ENCODE measurements at regions not wholly inside any gene's neighbourhood (a gene's known extent, or its start where the extent isn't known, plus 50 kb on each side); places are given as distances from the start of the nearest gene placed in this dataset.

GRCh38 chr3:162015856-162016255 is 519.2 kb downstream of the OTOL1 start:
- no peak for DNase-seq

GRCh38 chr3:162019817-162020216 is 523.2 kb downstream of the OTOL1 start:
- no peak for DNase-seq

- DNase-seq = no peak
Observed at GRCh38 chr3:162021206-162021605, 524.6 kb downstream of the OTOL1 start.

GRCh38 chr3:162022911-162023310 is 526.3 kb downstream of the OTOL1 start:
- no peak for DNase-seq

- DNase-seq = no peak
Observed at GRCh38 chr3:162029736-162030135, 533.1 kb downstream of the OTOL1 start.

- DNase-seq = no peak
Observed at GRCh38 chr3:162034368-162034767, 537.8 kb downstream of the OTOL1 start.

- no peak for DNase-seq
Observed at GRCh38 chr3:162041622-162042021, 545.0 kb downstream of the OTOL1 start.

- no peak for DNase-seq
Observed at GRCh38 chr3:162052636-162053035, 556.0 kb downstream of the OTOL1 start.

GRCh38 chr3:162072656-162073164 is 576.1 kb downstream of the OTOL1 start:
- DNase-seq = no peak

- DNase-seq = no peak
Observed at GRCh38 chr3:162073422-162073975, 576.9 kb downstream of the OTOL1 start.

GRCh38 chr3:162077108-162077507 is 580.5 kb downstream of the OTOL1 start:
- DNase-seq = no peak

GRCh38 chr3:162082516-162082915 is 585.9 kb downstream of the OTOL1 start:
- no peak for DNase-seq

- no peak for DNase-seq
Observed at GRCh38 chr3:162087361-162087760, 590.8 kb downstream of the OTOL1 start.

- DNase-seq = no peak
Observed at GRCh38 chr3:162092751-162093150, 596.1 kb downstream of the OTOL1 start.

GRCh38 chr3:162094301-162094700 is 597.7 kb downstream of the OTOL1 start:
- DNase-seq = no peak

GRCh38 chr3:162096874-162097273 is 600.3 kb downstream of the OTOL1 start:
- no peak for DNase-seq

GRCh38 chr3:162103808-162104207 is 607.2 kb downstream of the OTOL1 start:
- no peak for DNase-seq

- DNase-seq = no peak
Observed at GRCh38 chr3:162111861-162112260, 615.3 kb downstream of the OTOL1 start.

GRCh38 chr3:162112719-162113118 is 616.1 kb downstream of the OTOL1 start:
- DNase-seq = no peak

GRCh38 chr3:162117961-162118360 is 621.4 kb downstream of the OTOL1 start:
- no peak for DNase-seq

GRCh38 chr3:162119651-162120050 is 623.0 kb downstream of the OTOL1 start:
- DNase-seq = no peak

- no peak for DNase-seq
Observed at GRCh38 chr3:162122405-162122804, 625.8 kb downstream of the OTOL1 start.

GRCh38 chr3:162125790-162126189 is 629.2 kb downstream of the OTOL1 start:
- DNase-seq = no peak

GRCh38 chr3:162130582-162130981 is 634.0 kb downstream of the OTOL1 start:
- no peak for DNase-seq

- DNase-seq = no peak
Observed at GRCh38 chr3:162132981-162133380, 636.4 kb downstream of the OTOL1 start.

Measured in occipital lobe (tissue), 1 donor.